Mucosa of gallbladder (tissue), 1 donor: ENCODE measurements at regions not wholly inside any gene's neighbourhood (a gene's known extent, or its start where the extent isn't known, plus 50 kb on each side); places are given as distances from the start of the nearest gene placed in this dataset.
"Not testable (repeated sequence)": the region's sequence is repeated elsewhere in the genome, so short reads cannot be mapped to it uniquely, and the experiment has no call there.

Experiments used
- DNase-seq: peaks from one replicate; pipeline ENCODE4 v3.0.0-alpha.2; 2020; ENCODE audit warnings: low spot score
- donor health status: DM: no; HTN: no; CAD: no.

- no peak for DNase-seq
Observed at GRCh38 chr20:55172310-55173002, 697.1 kb downstream of the DOK5 start.

GRCh38 chr20:55166063-55166462 lies 690.7 kb downstream of the DOK5 start:
- DNase-seq, result no peak

GRCh38 chr20:55160996-55161395 lies 685.6 kb downstream of the DOK5 start:
- no peak for DNase-seq

- DNase-seq, result no peak
Observed at GRCh38 chr20:55160037-55160436, 684.6 kb downstream of the DOK5 start.

GRCh38 chr20:55159230-55159629 lies 683.8 kb downstream of the DOK5 start:
- DNase-seq, result no peak

- DNase-seq, result no peak
Observed at GRCh38 chr20:55158446-55158845, 683.1 kb downstream of the DOK5 start.

GRCh38 chr20:55155360-55155759 lies 680.0 kb downstream of the DOK5 start:
- DNase-seq, result no peak

- DNase-seq, result no peak
Observed at GRCh38 chr20:55153001-55153645, 677.7 kb downstream of the DOK5 start.

GRCh38 chr20:55151171-55151570 lies 675.8 kb downstream of the DOK5 start:
- DNase-seq, result no peak

GRCh38 chr20:55143601-55144000 lies 668.2 kb downstream of the DOK5 start:
- no peak for DNase-seq

GRCh38 chr20:55142932-55143331 lies 667.5 kb downstream of the DOK5 start:
- DNase-seq, result no peak

GRCh38 chr20:55140631-55141030 lies 665.2 kb downstream of the DOK5 start:
- no peak for DNase-seq

GRCh38 chr20:55139173-55139765 lies 663.9 kb downstream of the DOK5 start:
- no peak for DNase-seq

- no peak for DNase-seq
Observed at GRCh38 chr20:55135923-55136322, 660.5 kb downstream of the DOK5 start.

- no peak for DNase-seq
Observed at GRCh38 chr20:55132523-55132922, 657.1 kb downstream of the DOK5 start.

GRCh38 chr20:55117577-55117976 lies 642.2 kb downstream of the DOK5 start:
- not testable (repeated sequence) for DNase-seq

GRCh38 chr20:55116598-55116997 lies 641.2 kb downstream of the DOK5 start:
- no peak for DNase-seq

- peak; percentile 27 for DNase-seq
Observed at GRCh38 chr20:55103188-55103587, 627.8 kb downstream of the DOK5 start.

- no peak for DNase-seq
Observed at GRCh38 chr20:55099251-55099650, 623.9 kb downstream of the DOK5 start.

GRCh38 chr20:55097621-55098020 lies 622.2 kb downstream of the DOK5 start:
- DNase-seq, result no peak

GRCh38 chr20:55095745-55096400 lies 620.5 kb downstream of the DOK5 start:
- no peak for DNase-seq

- DNase-seq, result no peak
Observed at GRCh38 chr20:55094353-55094861, 619.0 kb downstream of the DOK5 start.

GRCh38 chr20:55090286-55090685 lies 614.9 kb downstream of the DOK5 start:
- DNase-seq, result no peak
